Mesendoderm (in vitro differentiated cells): ENCODE measurements at regions not wholly inside any gene's neighbourhood (a gene's known extent, or its start where the extent isn't known, plus 50 kb on each side); places are given as distances from the start of the nearest gene placed in this dataset.

Experiments used
- DNase-seq: peaks from one replicate; pipeline ENCODE4 v3.0.0; 2013
- H2AK5ac ChIP-seq: 2 replicates; pipeline ENCODE4 v1.6.1; 2013; ENCODE audit warnings: low read length, inconsistent platforms
- H2BK120ac ChIP-seq: 2 replicates; pipeline ENCODE4 v1.6.1; 2013; ENCODE audit warnings: low read depth, mild to moderate bottlenecking, low read length, moderate library complexity, mixed read lengths
- H2BK15ac ChIP-seq: replicated peaks from 2 replicates; pipeline ENCODE4 v1.6.1; 2013; ENCODE audit warnings: low read depth, mild to moderate bottlenecking, moderate library complexity
- H2BK5ac ChIP-seq: 2 replicates; pipeline ENCODE4 v1.6.1; 2013; ENCODE audit warnings: low read length, inconsistent platforms
- H3K18ac ChIP-seq: 2 replicates; pipeline ENCODE4 v1.6.1; 2013; ENCODE audit warnings: mild to moderate bottlenecking, low read length, mixed read lengths
- H3K23ac ChIP-seq: one replicate; pipeline ENCODE4 v1.6.1; 2013; ENCODE audit warnings: low read length
- H3K27ac ChIP-seq: 2 replicates; pipeline ENCODE4 v1.5.1; 2013; ENCODE audit warnings: low read depth, mild to moderate bottlenecking, inconsistent platforms, low read length, moderate library complexity
- H3K27me3 ChIP-seq: 2 replicates; pipeline ENCODE4 v1.6.1; 2013; ENCODE audit warnings: low read length, control low read depth, mild to moderate bottlenecking, inconsistent platforms; ENCODE audit not compliant: insufficient read depth, poor library complexity
- H3K36me3 ChIP-seq: 2 replicates; pipeline ENCODE4 v1.6.1; 2013; ENCODE audit warnings: low read length, inconsistent platforms; ENCODE audit not compliant: control insufficient read depth, insufficient read depth
- H3K4ac ChIP-seq: one replicate; pipeline ENCODE4 v1.6.1; 2013; ENCODE audit warnings: low read depth, mild to moderate bottlenecking, low read length, moderate library complexity
- H3K4me1 ChIP-seq: 2 replicates; pipeline ENCODE4 v1.6.1; 2013; ENCODE audit warnings: low read depth, low read length, inconsistent platforms; ENCODE audit not compliant: control insufficient read depth
- H3K4me2 ChIP-seq: 2 replicates; pipeline ENCODE4 v1.6.1; 2013; ENCODE audit warnings: low read length
- H3K4me3 ChIP-seq: 2 replicates; pipeline ENCODE4 v1.5.1; 2013; ENCODE audit warnings: mild to moderate bottlenecking, low read length
- H3K56ac ChIP-seq: one replicate; pipeline ENCODE4 v1.6.1; 2013; ENCODE audit warnings: low read length
- H3K79me1 ChIP-seq: 2 replicates; pipeline ENCODE4 v1.6.1; 2013; ENCODE audit warnings: low read length, inconsistent platforms
- H3K79me2 ChIP-seq: 2 replicates; pipeline ENCODE4 v1.6.1; 2013; ENCODE audit warnings: mild to moderate bottlenecking, low read length; ENCODE audit not compliant: control insufficient read depth, insufficient read depth
- H3K9ac ChIP-seq: 2 replicates; pipeline ENCODE4 v1.6.1; 2013; ENCODE audit warnings: low read length, inconsistent platforms
- H4K5ac ChIP-seq: one replicate; pipeline ENCODE4 v1.6.1; 2013; ENCODE audit warnings: low read length
- H4K8ac ChIP-seq: one replicate; pipeline ENCODE4 v1.6.1; 2013; ENCODE audit warnings: low read depth, mild to moderate bottlenecking, control low read depth, low read length, moderate library complexity
- WGBS: extraction: QIAGEN DNeasy Blood & Tissue Kit; methylation state at CpG from one replicate; pipeline ENCODE4 v1.1.7; 2013; ENCODE audit warnings: low lambda C conversion rate, missing lambda C conversion rate; ENCODE audit not compliant: insufficient coverage; ENCODE audit errors: extremely low coverage; 5-methylcytosine and 5-hydroxymethylcytosine counted together

DNA sequence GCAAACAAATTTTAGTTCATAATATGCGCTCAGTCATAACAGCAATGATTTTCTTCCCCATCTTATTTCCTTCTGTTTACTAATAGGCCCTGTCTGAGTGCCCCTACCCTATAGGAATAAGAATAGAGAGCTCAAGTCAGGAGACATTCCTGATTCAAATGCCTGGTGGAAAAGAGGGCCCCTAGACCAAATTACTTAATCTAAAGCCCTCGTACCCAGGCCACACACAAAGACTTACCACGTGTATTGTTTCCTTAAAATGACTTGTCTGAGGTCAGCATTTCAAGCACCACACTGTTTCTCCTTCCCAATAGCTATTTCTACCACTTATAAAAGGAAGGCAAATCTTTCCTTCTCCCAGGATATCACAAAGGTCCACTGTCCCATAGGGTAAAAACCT, 314.9 kb upstream of the TMTC1 start:
- Histone ChIP-seq H3K36me3 (no peaks in the 10 kb centered on the region), H3K79me2 (no peaks in the 10 kb centered on the region), H3K4me3 (no peak overlapping the region), H3K18ac (no peak overlapping the region), H4K5ac (no peak overlapping the region), H2BK15ac (no peak overlapping the region), H3K4me2 (no peak overlapping the region), H2BK5ac (no peak overlapping the region), H4K8ac (no peak overlapping the region), H3K79me1 (no peaks in the 10 kb centered on the region), H3K9ac (no peak overlapping the region), H2BK120ac (no peak overlapping the region), H2AK5ac (no peak overlapping the region), H3K27me3 (no peaks in the 10 kb centered on the region), H3K4me1 (no peaks in the 10 kb centered on the region), H3K4ac (no peak overlapping the region), H3K23ac (no peak overlapping the region), H3K56ac (no peak overlapping the region), H3K27ac (no peak overlapping the region)
- peak; percentile 18 for DNase-seq
- no CpG with 5 or more reads among the region's 3 CpGs for WGBS

DNA sequence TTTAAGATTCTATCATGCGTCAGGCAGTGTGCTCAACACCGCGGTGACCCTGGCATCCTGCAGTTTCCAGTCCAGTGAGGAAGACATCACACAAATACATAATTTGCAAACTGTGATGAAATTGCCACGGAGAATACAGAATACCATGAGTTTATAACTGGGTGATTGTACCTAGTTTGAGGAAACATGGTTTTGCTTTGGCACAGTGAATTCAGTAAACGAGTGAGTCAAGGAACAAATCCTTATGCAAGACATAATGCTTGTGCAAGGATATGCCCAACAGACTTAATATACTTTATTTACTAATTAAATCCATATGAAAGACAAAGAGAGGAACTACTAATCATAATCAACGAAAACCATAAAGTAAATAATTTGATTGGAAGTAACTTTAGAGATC, 311.8 kb upstream of the TMTC1 start:
- no peak overlapping the region for H2BK15ac ChIP-seq
- H3K18ac ChIP-seq: no peak overlapping the region
- H3K4me3 ChIP-seq: no peak overlapping the region
- H3K36me3 ChIP-seq: no peaks in the 10 kb centered on the region
- H3K9ac ChIP-seq: no peak overlapping the region
- no peak overlapping the region for H3K23ac ChIP-seq
- no peak overlapping the region for H3K56ac ChIP-seq
- H3K27ac ChIP-seq: no peak overlapping the region
- no peak overlapping the region for H2BK120ac ChIP-seq
- no peak overlapping the region for H2AK5ac ChIP-seq
- WGBS: no CpG with 5 or more reads among the region's 6 CpGs
- H3K4ac ChIP-seq: no peak overlapping the region
- no peak overlapping the region for H3K4me2 ChIP-seq
- H3K79me1 ChIP-seq: no peaks in the 10 kb centered on the region
- no peak overlapping the region for H4K8ac ChIP-seq
- no peak for DNase-seq
- no peaks in the 10 kb centered on the region for H3K4me1 ChIP-seq
- H3K79me2 ChIP-seq: no peaks in the 10 kb centered on the region
- no peak overlapping the region for H2BK5ac ChIP-seq
- no peaks in the 10 kb centered on the region for H3K27me3 ChIP-seq
- H4K5ac ChIP-seq: no peak overlapping the region

DNA sequence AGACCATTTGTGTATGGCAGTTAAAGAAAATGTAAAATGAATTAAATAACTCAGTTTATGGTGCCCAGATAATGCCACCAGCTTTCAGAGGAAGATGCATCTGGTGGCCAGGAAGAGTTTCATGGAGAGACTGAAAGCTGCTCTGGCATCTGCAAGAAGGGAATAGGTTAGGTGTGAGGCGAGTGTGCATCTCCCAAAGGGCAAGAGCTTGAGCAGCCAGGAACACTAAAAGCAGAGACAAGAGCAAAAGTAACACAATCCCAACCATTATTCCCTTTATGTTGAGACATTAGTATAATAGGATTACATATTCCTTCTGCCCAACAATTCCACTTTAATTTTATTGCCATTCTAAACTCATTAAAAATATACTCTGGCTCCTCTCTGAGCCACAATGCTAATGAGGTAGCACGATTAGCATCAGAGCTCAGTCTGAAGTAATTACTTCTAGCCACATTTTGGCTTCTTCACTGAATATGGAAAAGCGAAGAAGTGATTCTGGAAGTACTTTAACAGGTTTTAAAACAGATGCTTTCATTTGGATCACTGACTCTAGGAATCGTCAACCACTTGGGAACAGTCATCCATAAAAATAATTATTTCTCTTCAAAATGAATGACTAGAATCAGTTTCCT, 309.4 kb upstream of the TMTC1 start:
- Histone ChIP-seq H3K4me1 (no peaks in the 10 kb centered on the region), H3K79me1 (no peaks in the 10 kb centered on the region), H3K4me3 (no peak overlapping the region), H2BK15ac (no peak overlapping the region), H4K8ac (no peak overlapping the region), H3K56ac (no peak overlapping the region), H3K27me3 (no peaks in the 10 kb centered on the region), H3K9ac (no peak overlapping the region), H3K18ac (no peak overlapping the region), H3K79me2 (no peaks in the 10 kb centered on the region), H2BK120ac (no peak overlapping the region), H2AK5ac (no peak overlapping the region), H2BK5ac (no peak overlapping the region), H4K5ac (no peak overlapping the region), H3K23ac (no peak overlapping the region), H3K27ac (no peak overlapping the region), H3K36me3 (no peaks in the 10 kb centered on the region), H3K4ac (no peak overlapping the region), H3K4me2 (no peak overlapping the region)
- WGBS: no CpG with 5 or more reads among the region's 4 CpGs
- DNase-seq: no peak

DNA sequence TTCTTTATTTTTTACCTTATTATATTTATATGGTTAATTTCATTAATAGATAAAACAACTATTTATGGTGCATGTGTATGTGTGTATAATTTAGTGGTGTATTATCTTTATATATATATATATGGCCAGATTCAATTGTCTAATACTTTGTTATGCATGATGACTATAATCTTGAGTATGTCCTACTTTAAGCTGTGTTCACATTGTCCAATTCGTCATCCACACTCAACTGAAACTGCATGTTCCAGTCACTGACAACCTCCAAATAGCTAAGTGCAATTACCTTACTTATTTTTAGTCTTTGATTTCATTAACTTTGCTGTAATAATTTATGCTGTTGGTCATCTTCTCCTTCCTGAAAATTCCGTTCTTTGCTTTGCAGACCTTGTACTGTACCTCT, 306.5 kb upstream of the TMTC1 start:
- H3K4me2 ChIP-seq: no peak overlapping the region
- H3K4me1 ChIP-seq: no peaks in the 10 kb centered on the region
- no peak overlapping the region for H3K56ac ChIP-seq
- H2BK5ac ChIP-seq: no peak overlapping the region
- no peak overlapping the region for H3K9ac ChIP-seq
- H2AK5ac ChIP-seq: no peak overlapping the region
- no peak overlapping the region for H4K5ac ChIP-seq
- H2BK15ac ChIP-seq: no peak overlapping the region
- H3K27ac ChIP-seq: no peak overlapping the region
- H3K27me3 ChIP-seq: no peaks in the 10 kb centered on the region
- no peak overlapping the region for H2BK120ac ChIP-seq
- no peak for DNase-seq
- H3K18ac ChIP-seq: no peak overlapping the region
- WGBS: no CpG with 5 or more reads among the region's 2 CpGs
- H4K8ac ChIP-seq: no peak overlapping the region
- H3K23ac ChIP-seq: no peak overlapping the region
- no peaks in the 10 kb centered on the region for H3K36me3 ChIP-seq
- no peaks in the 10 kb centered on the region for H3K79me1 ChIP-seq
- no peaks in the 10 kb centered on the region for H3K79me2 ChIP-seq
- no peak overlapping the region for H3K4ac ChIP-seq
- H3K4me3 ChIP-seq: no peak overlapping the region

DNA sequence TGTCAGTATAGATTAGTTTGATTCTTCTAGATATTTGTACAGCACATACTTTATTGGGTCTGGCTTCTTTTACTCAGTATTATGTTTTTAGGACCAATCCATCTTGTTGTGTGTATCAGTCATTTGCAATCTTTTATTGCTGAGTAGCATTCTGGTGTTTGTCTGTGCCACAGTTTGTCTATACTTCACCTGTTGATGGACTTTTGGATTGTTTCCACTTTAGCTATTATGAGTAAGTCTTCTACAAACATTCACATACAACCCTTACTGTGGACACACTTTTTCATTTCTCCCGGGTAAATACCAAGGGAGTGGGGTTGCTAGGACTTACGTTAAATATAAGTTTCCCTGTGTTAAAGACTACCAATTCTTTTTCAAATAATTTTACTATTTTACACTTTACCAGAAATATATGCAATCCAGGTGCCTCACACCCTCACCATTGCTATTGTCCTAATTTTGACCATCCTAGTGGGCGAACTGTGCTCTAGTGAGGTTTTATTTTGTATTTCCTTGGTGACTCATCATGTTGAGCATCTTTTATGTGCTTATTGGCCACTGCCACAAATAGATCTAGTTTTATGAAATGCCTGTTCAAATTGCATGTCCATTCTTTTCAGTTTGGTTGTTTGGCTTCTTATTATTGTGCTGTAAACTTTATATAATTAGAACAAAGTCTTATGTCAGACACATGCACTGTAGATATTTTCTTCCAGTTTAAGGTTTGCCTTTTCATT, 304.7 kb upstream of the TMTC1 start:
- no peak overlapping the region for H3K4me3 ChIP-seq
- no peak overlapping the region for H3K56ac ChIP-seq
- DNase-seq: no peak
- no peaks in the 10 kb centered on the region for H3K36me3 ChIP-seq
- H3K18ac ChIP-seq: no peak overlapping the region
- H2BK120ac ChIP-seq: no peak overlapping the region
- H3K23ac ChIP-seq: no peak overlapping the region
- no peak overlapping the region for H2BK5ac ChIP-seq
- no peak overlapping the region for H4K8ac ChIP-seq
- no CpG with 5 or more reads among the region's 3 CpGs for WGBS
- no peak overlapping the region for H2BK15ac ChIP-seq
- no peak overlapping the region for H4K5ac ChIP-seq
- no peak overlapping the region for H2AK5ac ChIP-seq
- no peak overlapping the region for H3K27ac ChIP-seq
- H3K27me3 ChIP-seq: no peaks in the 10 kb centered on the region
- no peaks in the 10 kb centered on the region for H3K4me1 ChIP-seq
- H3K4me2 ChIP-seq: no peak overlapping the region
- no peaks in the 10 kb centered on the region for H3K79me1 ChIP-seq
- no peak overlapping the region for H3K4ac ChIP-seq
- no peak overlapping the region for H3K9ac ChIP-seq
- H3K79me2 ChIP-seq: no peaks in the 10 kb centered on the region

DNA sequence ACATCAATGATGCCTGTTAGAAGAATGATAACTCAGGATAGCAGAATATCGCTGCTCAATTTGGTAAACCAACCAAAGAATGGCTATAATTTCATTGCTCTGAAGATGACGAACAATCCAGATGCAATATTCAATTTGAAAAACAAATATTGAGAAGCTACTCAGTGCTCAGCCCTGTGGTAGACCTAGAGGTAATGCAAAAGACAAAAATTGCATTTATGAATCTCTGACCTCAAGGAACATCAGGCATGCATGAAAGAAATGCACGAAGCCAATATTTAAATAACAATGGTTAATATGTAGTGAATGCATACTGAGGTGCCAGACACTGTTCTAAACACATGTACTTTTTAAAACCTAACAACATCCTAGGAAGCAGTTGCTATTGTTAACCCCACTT, 298.6 kb upstream of the TMTC1 start:
- Histone ChIP-seq H3K9ac (no peak overlapping the region), H3K36me3 (no peaks in the 10 kb centered on the region), H2BK5ac (no peak overlapping the region), H3K27ac (no peak overlapping the region), H3K79me1 (no peaks in the 10 kb centered on the region), H3K4me1 (no peaks in the 10 kb centered on the region), H3K27me3 (no peaks in the 10 kb centered on the region), H2BK15ac (no peak overlapping the region), H4K5ac (no peak overlapping the region), H3K23ac (no peak overlapping the region), H3K4me3 (no peak overlapping the region), H3K4ac (no peak overlapping the region), H3K56ac (no peak overlapping the region), H2BK120ac (no peak overlapping the region), H4K8ac (no peak overlapping the region), H2AK5ac (no peak overlapping the region), H3K79me2 (no peaks in the 10 kb centered on the region), H3K18ac (no peak overlapping the region), H3K4me2 (no peak overlapping the region)
- WGBS: no CpG with 5 or more reads among the region's 3 CpGs
- DNase-seq: no peak
